KMS-11 (cell line): ENCODE measurements at regions not wholly inside any gene's neighbourhood (a gene's known extent, or its start where the extent isn't known, plus 50 kb on each side); places are given as distances from the start of the nearest gene placed in this dataset.
"Not testable (repeated sequence)": the region's sequence is repeated elsewhere in the genome, so short reads cannot be mapped to it uniquely, and the experiment has no call there.

Experiments
- H2AFZ ChIP-seq: fragments of 200-600 bp; sonication (generic); 2 replicates; pipeline ENCODE4 v1.6.1; 2016; ENCODE audit warnings: antibody characterized with exemption, mixed run types, low read depth
- H3K27ac ChIP-seq: fragments of 200-600 bp; sonication (generic); 2 replicates; pipeline ENCODE4 v1.6.1; 2016; ENCODE audit warnings: mild to moderate bottlenecking, mixed run types
- H3K27me3 ChIP-seq: fragments of 200-600 bp; sonication (generic); 2 replicates; pipeline ENCODE4 v1.6.1; 2017; ENCODE audit warnings: mild to moderate bottlenecking, low read depth, mixed run types, moderate library complexity; ENCODE audit not compliant: insufficient read depth
- H3K36me3 ChIP-seq: fragments of 200-600 bp; sonication (generic); 2 replicates; pipeline ENCODE4 v1.6.1; 2017; ENCODE audit warnings: mild to moderate bottlenecking, mixed run types; ENCODE audit not compliant: insufficient read depth
- H3K4me1 ChIP-seq: fragments of 200-600 bp; sonication (generic); 2 replicates; pipeline ENCODE4 v1.6.1; 2016; ENCODE audit warnings: mild to moderate bottlenecking, low read depth, mixed run types; ENCODE audit not compliant: poor library complexity, severe bottlenecking
- H3K4me2 ChIP-seq: fragments of 200-600 bp; sonication (generic); 2 replicates; pipeline ENCODE4 v1.7.0; 2016; ENCODE audit warnings: mild to moderate bottlenecking, mixed run types
- H3K4me3 ChIP-seq: fragments of 200-600 bp; sonication (generic); IDR thresholded peaks from 2 replicates; pipeline ENCODE4 v1.6.1; 2017; ENCODE audit warnings: low read depth, low read length, mixed read lengths; ENCODE audit not compliant: insufficient read depth
- H3K79me2 ChIP-seq: fragments of 200-600 bp; sonication (generic); 2 replicates; pipeline ENCODE4 v1.6.1; 2016; ENCODE audit warnings: low read depth, mixed run types; ENCODE audit not compliant: insufficient read depth
- H3K9ac ChIP-seq: fragments of 200-600 bp; sonication (generic); 2 replicates; pipeline ENCODE4 v1.6.1; 2016; ENCODE audit warnings: mild to moderate bottlenecking, mixed run types
- H4K20me1 ChIP-seq: fragments of 200-600 bp; sonication (generic); 2 replicates; pipeline ENCODE4 v1.6.1; 2016; ENCODE audit warnings: mild to moderate bottlenecking, mixed run types; ENCODE audit not compliant: insufficient read depth
- CTCF ChIP-seq: fragments of 200-600 bp; sonication (generic); conservative IDR thresholded peaks from 2 replicates; pipeline ENCODE4 v1.6.1; 2017; ENCODE audit warnings: low read depth, mild to moderate bottlenecking, antibody characterized with exemption, low read length, moderate library complexity, mixed read lengths

- Histone ChIP-seq H3K4me2 (no peak overlapping the region), H3K36me3 (no peaks in the 10 kb centered on the region), H3K27me3 (no peaks in the 10 kb centered on the region), H2AFZ (no peak overlapping the region), H3K9ac (no peak overlapping the region), H3K27ac (no peak overlapping the region), H4K20me1 (no peaks in the 10 kb centered on the region), H3K4me3 (no peak overlapping the region), H3K4me1 (peaks cover 10% of the 10 kb centered on the region), H3K79me2 (no peaks in the 10 kb centered on the region)
- TF ChIP-seq CTCF, result no peak
These were observed 62.1 kb upstream of the CNIH3 start for GRCh38 chr1:224554056-224554455.

DNA sequence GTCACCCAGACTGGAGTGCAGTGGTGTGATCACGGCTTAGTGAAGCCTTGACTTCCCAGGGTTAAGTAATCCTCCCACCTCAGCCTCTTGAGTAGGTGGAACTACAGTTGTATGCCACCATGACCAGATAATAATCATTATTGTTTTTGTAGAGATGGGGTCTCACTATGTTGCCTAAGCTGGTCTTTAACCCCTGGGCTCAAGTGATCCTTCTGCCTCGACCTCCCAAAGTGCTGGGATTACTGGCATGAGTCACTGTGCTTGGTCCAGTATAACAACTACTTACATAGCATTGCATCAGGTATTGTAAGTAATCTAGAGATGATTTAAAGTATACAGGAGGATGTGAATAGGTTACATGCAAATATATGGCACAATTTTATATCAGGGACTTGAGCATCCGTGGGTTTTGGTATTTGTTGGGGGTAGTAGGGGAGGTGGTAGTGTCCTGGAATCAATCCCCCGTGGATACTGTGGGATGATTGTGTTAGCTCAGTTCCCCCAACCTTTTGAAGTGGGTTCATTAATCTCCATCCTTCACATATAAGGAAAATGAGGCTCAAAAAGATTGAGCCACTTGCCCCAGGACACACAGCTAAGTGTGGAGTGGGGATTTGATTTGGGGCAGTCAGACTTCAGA lies 61.4 kb upstream of the CNIH3 start:
- TF ChIP-seq CTCF, result no peak
- Histone ChIP-seq H2AFZ (no peak overlapping the region), H3K4me3 (no peak overlapping the region), H3K4me2 (no peak overlapping the region), H3K79me2 (no peaks in the 10 kb centered on the region), H4K20me1 (no peaks in the 10 kb centered on the region), H3K36me3 (no peaks in the 10 kb centered on the region), H3K9ac (no peak overlapping the region), H3K27ac (no peak overlapping the region), H3K27me3 (no peaks in the 10 kb centered on the region), H3K4me1 (peaks cover 10% of the 10 kb centered on the region)

GRCh38 chr1:224558904-224559303 lies 57.2 kb upstream of the CNIH3 start:
- H3K27ac ChIP-seq, result no peak overlapping the region
- no peak overlapping the region for H2AFZ ChIP-seq
- no peaks in the 10 kb centered on the region for H4K20me1 ChIP-seq
- H3K79me2 ChIP-seq, result no peaks in the 10 kb centered on the region
- H3K27me3 ChIP-seq, result no peaks in the 10 kb centered on the region
- H3K9ac ChIP-seq, result no peak overlapping the region
- H3K4me3 ChIP-seq, result no peak overlapping the region
- no peak overlapping the region for H3K4me2 ChIP-seq
- TF ChIP-seq CTCF, result no peak
- H3K36me3 ChIP-seq, result no peaks in the 10 kb centered on the region
- H3K4me1 ChIP-seq, result peaks cover 10% of the 10 kb centered on the region

GRCh38 chr1:224559981-224560728 lies 56.0 kb upstream of the CNIH3 start:
- H3K9ac ChIP-seq, result no peak overlapping the region
- H3K27me3 ChIP-seq, result no peaks in the 10 kb centered on the region
- H2AFZ ChIP-seq, result no peak overlapping the region
- no peak overlapping the region for H3K4me2 ChIP-seq
- peaks cover under 1% of the 10 kb centered on the region for H3K4me1 ChIP-seq
- H3K27ac ChIP-seq, result no peak overlapping the region
- no peaks in the 10 kb centered on the region for H3K79me2 ChIP-seq
- H3K4me3 ChIP-seq, result no peak overlapping the region
- H4K20me1 ChIP-seq, result no peaks in the 10 kb centered on the region
- H3K36me3 ChIP-seq, result no peaks in the 10 kb centered on the region
- no peak for TF ChIP-seq CTCF

DNA sequence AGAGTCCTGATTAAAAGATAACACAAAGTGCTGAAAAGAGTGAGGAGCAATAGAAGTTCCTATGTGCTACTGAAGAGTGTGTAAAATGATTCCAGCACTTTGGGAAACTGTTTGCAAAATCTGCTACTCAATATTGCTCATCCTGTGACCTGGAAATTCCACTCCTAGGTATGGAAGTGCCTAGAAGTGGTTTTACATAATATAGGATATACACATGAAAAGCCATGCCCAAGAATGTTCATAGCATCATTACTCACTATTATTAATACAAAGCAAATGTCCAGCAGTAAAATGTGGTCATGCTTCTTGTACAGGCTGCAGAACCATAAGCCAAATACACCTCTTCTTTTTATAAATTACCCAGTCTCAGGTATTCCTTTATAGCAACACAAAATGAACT lies 53.2 kb upstream of the CNIH3 start:
- not testable (repeated sequence) for H3K4me1 ChIP-seq, H3K36me3 ChIP-seq

More for the DNA sequence above, 53.2 kb upstream of the CNIH3 start:
- H3K9ac ChIP-seq, H3K27ac ChIP-seq, H3K27me3 ChIP-seq, H3K79me2 ChIP-seq, H2AFZ ChIP-seq, H3K4me2 ChIP-seq, H4K20me1 ChIP-seq, H3K4me3 ChIP-seq: not testable (repeated sequence)
